SU-DHL-6 (cell line): ENCODE measurements at regions not wholly inside any gene's neighbourhood (a gene's known extent, or its start where the extent isn't known, plus 50 kb on each side); places are given as distances from the start of the nearest gene placed in this dataset.
A peak's percentile ranks its signal among the peaks of the same experiment; 100 is the strongest.

Experiments
- H2AFZ ChIP-seq: fragments of 200-600 bp; sonication (generic); 2 replicates; pipeline ENCODE4 v1.6.1; 2014; ENCODE audit warnings: low read depth, mild to moderate bottlenecking, moderate library complexity, mixed read lengths, antibody characterized with exemption, low read length; ENCODE audit not compliant: severe bottlenecking
- H3F3A ChIP-seq: fragments of 200-600 bp; shearing (Covaris generic); 2 replicates; pipeline ENCODE4 v1.6.0; 2016; ENCODE audit warnings: antibody characterized with exemption, mild to moderate bottlenecking; ENCODE audit not compliant: insufficient read depth
- H3K27ac ChIP-seq: fragments of 200-600 bp; sonication (generic); 2 replicates; pipeline ENCODE4 v1.5.1; 2016; ENCODE audit warnings: low read depth, mild to moderate bottlenecking, low read length, moderate library complexity, mixed read lengths
- H3K27me3 ChIP-seq: fragments of 200-600 bp; sonication (generic), shearing (Covaris generic); 2 replicates; pipeline ENCODE4 v1.6.0; 2014; ENCODE audit warnings: mild to moderate bottlenecking, low read length
- H3K36me3 ChIP-seq: fragments of 200-600 bp; sonication (generic); 2 replicates; pipeline ENCODE4 v1.6.1; 2014; ENCODE audit warnings: mild to moderate bottlenecking, low read length, mixed read lengths
- H3K4me2 ChIP-seq: fragments of 300-600, 200-600 bp; shearing (Covaris generic), sonication (generic); 2 replicates; pipeline ENCODE4 v1.6.0; 2014; ENCODE audit warnings: low read length, low read depth, mild to moderate bottlenecking; ENCODE audit not compliant: poor library complexity, severe bottlenecking
- H3K4me3 ChIP-seq: fragments of 200-600 bp; sonication (generic); 2 replicates; pipeline ENCODE4 v1.5.1; 2014; ENCODE audit warnings: antibody characterized with exemption, low read length, mild to moderate bottlenecking, mixed read lengths; ENCODE audit not compliant: insufficient read depth, poor library complexity, severe bottlenecking
- H3K79me2 ChIP-seq: fragments of 200-600 bp; sonication (generic); 2 replicates; pipeline ENCODE4 v1.6.1; 2014; ENCODE audit warnings: mild to moderate bottlenecking, low read length, moderate library complexity; ENCODE audit not compliant: insufficient read depth
- H3K9ac ChIP-seq: fragments of 200-600 bp; sonication (generic); 2 replicates; pipeline ENCODE4 v1.7.0; 2014; ENCODE audit warnings: mild to moderate bottlenecking, low read length
- H3K9me2 ChIP-seq: fragments of 200-600 bp; sonication (generic); replicated peaks from 2 replicates; pipeline ENCODE4 v1.6.1; 2014; ENCODE audit warnings: low read length; ENCODE audit not compliant: insufficient read depth
- H3K9me3 ChIP-seq: fragments of 200-600 bp; sonication (generic); 2 replicates; pipeline ENCODE4 v1.6.1; 2014; ENCODE audit warnings: low read length, mixed read lengths; ENCODE audit not compliant: insufficient read depth
- H4K20me1 ChIP-seq: fragments of 200-600 bp; sonication (generic); 2 replicates; pipeline ENCODE4 v1.6.1; 2014; ENCODE audit warnings: low read depth, mild to moderate bottlenecking, antibody characterized with exemption, low read length, moderate library complexity, mixed read lengths
- CTCF ChIP-seq: fragments of 200-600 bp; sonication (generic); IDR thresholded peaks from one replicate; pipeline ENCODE4 v1.5.1; 2017; ENCODE audit warnings: antibody characterized with exemption, mild to moderate bottlenecking, low read length, moderate library complexity; ENCODE audit not compliant: insufficient read depth, poor library complexity, severe bottlenecking
- EZH2phosphoT487 ChIP-seq: fragments of 200-600 bp; sonication (generic), shearing (Covaris generic); conservative IDR thresholded peaks from 2 replicates; pipeline ENCODE4 v1.6.1; 2018; ENCODE audit warnings: mild to moderate bottlenecking, antibody characterized with exemption, low read length, moderate library complexity, mixed read lengths

- H3K27me3 ChIP-seq, result no peaks in the 10 kb centered on the region
- H3K9me3 ChIP-seq, result no peaks in the 10 kb centered on the region
- no peak overlapping the region for H3K4me3 ChIP-seq
- no peak overlapping the region for H3K4me2 ChIP-seq
- H3K9me2 ChIP-seq, result no peaks in the 10 kb centered on the region
- H3K79me2 ChIP-seq, result no peaks in the 10 kb centered on the region
- TF ChIP-seq CTCF (no peak), EZH2phosphoT487 (no peak)
- no peaks in the 10 kb centered on the region for H3F3A ChIP-seq
- no peak overlapping the region for H2AFZ ChIP-seq
- H3K27ac ChIP-seq, result no peak overlapping the region
- H4K20me1 ChIP-seq, result no peaks in the 10 kb centered on the region
- no peak overlapping the region for H3K9ac ChIP-seq
- no peaks in the 10 kb centered on the region for H3K36me3 ChIP-seq
Observed at GRCh38 chr12:28994179-28994715, 154.8 kb upstream of the FAR2 start.

GRCh38 chr12:28996688-28997087, 152.4 kb upstream of the FAR2 start:
- H3K27ac ChIP-seq, result no peak overlapping the region
- H3K4me2 ChIP-seq, result no peak overlapping the region
- no peaks in the 10 kb centered on the region for H3K9me2 ChIP-seq
- no peak overlapping the region for H3K4me3 ChIP-seq
- no peaks in the 10 kb centered on the region for H3K9me3 ChIP-seq
- H4K20me1 ChIP-seq, result no peaks in the 10 kb centered on the region
- no peaks in the 10 kb centered on the region for H3K36me3 ChIP-seq
- no peaks in the 10 kb centered on the region for H3K79me2 ChIP-seq
- no peaks in the 10 kb centered on the region for H3K27me3 ChIP-seq
- no peak overlapping the region for H2AFZ ChIP-seq
- TF ChIP-seq EZH2phosphoT487 (no peak), CTCF (no peak)
- no peaks in the 10 kb centered on the region for H3F3A ChIP-seq
- no peak overlapping the region for H3K9ac ChIP-seq

- Histone ChIP-seq H3F3A (no peaks in the 10 kb centered on the region), H3K36me3 (no peaks in the 10 kb centered on the region), H4K20me1 (no peaks in the 10 kb centered on the region), H3K9me3 (no peaks in the 10 kb centered on the region), H3K9me2 (no peaks in the 10 kb centered on the region), H3K27me3 (no peaks in the 10 kb centered on the region), H3K9ac (no peak overlapping the region), H3K27ac (no peak overlapping the region), H3K4me3 (no peak overlapping the region), H3K79me2 (no peaks in the 10 kb centered on the region), H2AFZ (no peak overlapping the region), H3K4me2 (no peak overlapping the region)
- TF ChIP-seq CTCF, result peak; percentile 13
- no peak for TF ChIP-seq EZH2phosphoT487
Observed at GRCh38 chr12:28998662-28999120, 150.4 kb upstream of the FAR2 start.
